PFSK-1 (cell line): ENCODE measurements at regions not wholly inside any gene's neighbourhood (a gene's known extent, or its start where the extent isn't known, plus 50 kb on each side); places are given as distances from the start of the nearest gene placed in this dataset.

Experiments
- FOXP2 ChIP-seq: optimal IDR thresholded peaks from 2 replicates; pipeline ENCODE3; 2011; ENCODE audit warnings: borderline replicate concordance, control low read depth, inconsistent platforms; ENCODE audit not compliant: insufficient read depth; ENCODE audit errors: extremely low read length, extremely low read depth
- POLR2AphosphoS5 ChIP-seq: IDR thresholded peaks from 2 replicates; pipeline ENCODE4 v1.6.1; 2012; ENCODE audit warnings: low read depth, mild to moderate bottlenecking, control low read depth, low read length, moderate library complexity
- REST ChIP-seq, 2 experiments: IDR thresholded peaks; 2 replicates each; pipeline versions ENCODE4 v1.6.1 to v1.8.0; 2011 to 2012; ENCODE audit warnings: low read depth in 2 of 2, low read length in 2 of 2, control low read depth in 1 of 2, inconsistent platforms in 1 of 2, mild to moderate bottlenecking in 1 of 2, moderate library complexity in 1 of 2; ENCODE audit not compliant: insufficient read depth in 1 of 2
- SIN3A ChIP-seq: IDR thresholded peaks from 2 replicates; pipeline ENCODE4 v1.6.1; 2012; ENCODE audit warnings: mild to moderate bottlenecking, low read length, moderate library complexity, borderline replicate concordance; ENCODE audit not compliant: insufficient read depth
- TAF1 ChIP-seq: IDR thresholded peaks from 2 replicates; pipeline ENCODE4 v1.6.1; 2012; ENCODE audit warnings: low read length, control low read depth, borderline replicate concordance; ENCODE audit not compliant: insufficient read depth

- no peak for TF ChIP-seq REST (IDR thresholded peaks at IDR 0.05; ENCODE audit: insufficient read depth in 1 of 2, low read depth in 2 of 2, low read length in 2 of 2)
- TF ChIP-seq POLR2AphosphoS5 = no peak
- no peak for TF ChIP-seq TAF1
- TF ChIP-seq SIN3A = no peak
- no peak for TF ChIP-seq FOXP2
Measured at GRCh38 chr12:18943200-18943599, 186.3 kb upstream of the PLEKHA5 start.
